ENCODE measurements at regions not wholly inside any gene's neighbourhood (a gene's known extent, or its start where the extent isn't known, plus 50 kb on each side); places are given as distances from the start of the nearest gene placed in this dataset.

- no peak for TF ChIP-seq CREB3L1 (IDR thresholded peaks at IDR 0.05; ENCODE audit: borderline replicate concordance, low read depth)
- no peak for TF ChIP-seq GTF2E2 (tag; IDR thresholded peaks at IDR 0.05)
- no peak for TF ChIP-seq ZNF586 (CRISPR knock-in tag; conservative IDR thresholded peaks at IDR 0.05)
- TF ChIP-seq ZFX (CRISPR knock-in tag; IDR thresholded peaks at IDR 0.05), result no peak
Measured at GRCh38 chr3:118036215-118036614, 998.4 kb downstream of the IGSF11 start (continued).

- Histone ChIP-seq H4K20me1 (replicated peaks; ENCODE audit: control insufficient read depth, insufficient read depth, low read length) (no peaks in the 10 kb centered on the region), H3K79me2 (ENCODE audit: control insufficient read depth, insufficient read depth, low read length) (no peaks in the 10 kb centered on the region), H3K4me2 (ENCODE audit: insufficient read depth, low read length) (no peak overlapping the region), H3K36me3 (ENCODE audit: control insufficient read depth, insufficient read depth, low read length) (no peaks in the 10 kb centered on the region), H2AFZ (ENCODE audit: low read depth, low read length) (no peak overlapping the region), H3K27ac (ENCODE audit: extremely low read depth, low read depth, low read length) (no peak overlapping the region), H3K9me1 (ENCODE audit: control insufficient read depth, insufficient read depth, low read length) (no peaks in the 10 kb centered on the region), H3K9ac (ENCODE audit: insufficient read depth in 1 of 2, low read depth in 2 of 2, low read length in 2 of 2) (no peak overlapping the region), H3K27me3 (ENCODE audit: control insufficient read depth in 2 of 2, insufficient read depth in 2 of 2, low read length in 2 of 2) (no peaks in the 10 kb centered on the region), H3K9me3 (replicated peaks; ENCODE audit: control insufficient read depth, insufficient read depth, low read depth, low read length) (no peaks in the 10 kb centered on the region; the same call in 1 of the 2 replicates), H3K4me1 (replicated peaks in 1 of 2; ENCODE audit: control insufficient read depth in 2 of 2, insufficient read depth in 2 of 2, low read length in 2 of 2) (no peaks in the 10 kb centered on the region), H3K4me3 (no peak overlapping the region)
- ATAC-seq, result no peak
- in situ Hi-C loops (cut with MboI) (no loop called here), intact Hi-C loops (cut with micrococcal nuclease) (no loop called here)
- BruUV-seq (replicated peaks), result no TSS peak
- WGBS (ENCODE audit: insufficient coverage, low coverage, missing lambda C conversion rate), result 0% methylated on average over 1 of the region's 1 CpG
- ChIA-PET CTCF (ENCODE audit: low intra/inter-chr PET ratio) (no interaction called here), POLR2A (no interaction called here)
- DNase-seq (ENCODE audit: extremely low read depth in 1 of 4, low spot score in 3 of 4), result no peak
- FAIRE-seq, result no peak
- TF ChIP-seq SIN3A (IDR thresholded peaks at IDR 0.05; ENCODE audit: borderline replicate concordance in 2 of 2, control insufficient read depth in 1 of 2, low read depth in 2 of 2, low read length in 2 of 2), result no peak
- TF ChIP-seq NFXL1 (CRISPR knock-in tag; IDR thresholded peaks at IDR 0.05), result no peak
- TF ChIP-seq WHSC1 (IDR thresholded peaks at IDR 0.05; ENCODE audit: low read length), result no peak
- no peak for TF ChIP-seq GABPB1 (CRISPR knock-in tag; IDR thresholded peaks at IDR 0.05)
- no peak for TF ChIP-seq ZNF384 (IDR thresholded peaks at IDR 0.05; ENCODE audit: low read depth, low read length)
- no peak for TF ChIP-seq ZNF395 (CRISPR knock-in tag; IDR thresholded peaks at IDR 0.05)
- no peak for TF ChIP-seq POLR2G (IDR thresholded peaks at IDR 0.05; ENCODE audit: low read depth, low read length)
- TF ChIP-seq HES1 (IDR thresholded peaks at IDR 0.05; ENCODE audit: low read depth), result no peak
- TF ChIP-seq RAD21 (CRISPR knock-in tag; conservative IDR thresholded peaks at IDR 0.05 in 1 of 2, IDR thresholded peaks at IDR 0.05 in 1 of 2), result no peak
- no peak for TF ChIP-seq CSDE1 (IDR thresholded peaks at IDR 0.05)
- TF ChIP-seq GATAD2A (IDR thresholded peaks at IDR 0.05), result no peak
- TF ChIP-seq SMARCA5 (IDR thresholded peaks at IDR 0.05), result no peak
- no peak for TF ChIP-seq ZNF512 (tag; IDR thresholded peaks at IDR 0.05)
- no peak for TF ChIP-seq STAT5B (CRISPR knock-in tag; IDR thresholded peaks at IDR 0.05)
- TF ChIP-seq GATAD2B (IDR thresholded peaks at IDR 0.05; ENCODE audit: borderline replicate concordance), result no peak
Measured at GRCh38 chr3:118055381-118055780, 979.3 kb downstream of the IGSF11 start.

Measured in K562 (cell line).